Calu3 (cell line): ENCODE measurements at regions not wholly inside any gene's neighbourhood (a gene's known extent, or its start where the extent isn't known, plus 50 kb on each side); places are given as distances from the start of the nearest gene placed in this dataset.

ENCODE experiments used
- BruUV-seq: library from RNA; stranded (reverse); fragments of 400-500 nt; replicated peaks from 2 replicates; lab custom pipeline; 2021; lab: Mats Ljungman, UMichigan
- CTCF ChIA-PET: fragments of 300-600 bp; sonication (Branson Sonifier 250); formaldehyde crosslinking; loops from one replicate; lab custom pipeline; 2022; ENCODE audit warnings: antibody characterized with exemption; lab: Charles Lee
- DNase-seq: peaks from one replicate; pipeline ENCODE4 v3.0.0; 2022
- H3K27ac Mint-ChIP-seq: one replicate; pipeline ENCODE4 v1.8.0; 2022; ENCODE audit warnings: mixed read lengths; ENCODE audit not compliant: unreplicated experiment
- H3K27me3 Mint-ChIP-seq: one replicate; pipeline ENCODE4 v1.8.0; 2022; ENCODE audit warnings: mixed read lengths; ENCODE audit not compliant: unreplicated experiment
- H3K36me3 Mint-ChIP-seq: one replicate; pipeline ENCODE4 v1.8.0; 2022; ENCODE audit warnings: mild to moderate bottlenecking, moderate library complexity, mixed read lengths; ENCODE audit not compliant: insufficient read depth, unreplicated experiment
- H3K4me1 Mint-ChIP-seq: one replicate; pipeline ENCODE4 v1.8.0; 2022; ENCODE audit warnings: mild to moderate bottlenecking, low read depth, mixed read lengths; ENCODE audit not compliant: unreplicated experiment
- H3K4me3 Mint-ChIP-seq: one replicate; pipeline ENCODE4 v1.8.0; 2022; ENCODE audit warnings: mild to moderate bottlenecking, low read depth, moderate library complexity, mixed read lengths; ENCODE audit not compliant: unreplicated experiment
- H3K9me3 Mint-ChIP-seq: one replicate; pipeline ENCODE4 v1.8.0; 2022; ENCODE audit warnings: low read depth, mixed read lengths; ENCODE audit not compliant: unreplicated experiment
- CTCF ChIP-seq: fragments of 200-600 bp; IDR thresholded peaks from one replicate; pipeline ENCODE4 v1.8.0; 2022; ENCODE audit warnings: antibody characterized with exemption; ENCODE audit not compliant: unreplicated experiment
- intact Hi-C: fragments of 100-400 bp; cut with micrococcal nuclease; formaldehyde crosslinking; loops from one replicate; pipeline ENCODE4 v1.10.0; 2022; ENCODE audit not compliant: unreplicated experiment

- H3K4me1 Mint-ChIP-seq: peaks cover 12% of the 10 kb centered on the region
- no peaks in the 10 kb centered on the region for H3K9me3 Mint-ChIP-seq
- DNase-seq: no peak
- CTCF ChIA-PET: no interaction called here
- no TSS peak for BruUV-seq
- intact Hi-C loops: no loop called here
- TF ChIP-seq CTCF: no peak
- H3K4me3 Mint-ChIP-seq: no peak overlapping the region
- no peaks in the 10 kb centered on the region for H3K36me3 Mint-ChIP-seq
- no peak overlapping the region for H3K27ac Mint-ChIP-seq
- peaks cover 29% of the 10 kb centered on the region for H3K27me3 Mint-ChIP-seq
These were observed 86.9 kb upstream of the KIT start for GRCh38 chr4:54570822-54571221.

GRCh38 chr4:54571293-54572151, 86.2 kb upstream of the KIT start:
- Mint-ChIP-seq H3K36me3 (no peaks in the 10 kb centered on the region), H3K4me1 (peaks cover 5% of the 10 kb centered on the region), H3K4me3 (no peak overlapping the region), H3K9me3 (no peaks in the 10 kb centered on the region), H3K27me3 (peaks cover 29% of the 10 kb centered on the region), H3K27ac (no peak overlapping the region)
- CTCF ChIA-PET: no interaction called here
- TF ChIP-seq CTCF: no peak
- DNase-seq: no peak
- BruUV-seq: no TSS peak
- intact Hi-C loops: loop anchor here (2.0 kb wide), 1 partner anchor 73 kb away; no protein-coding TSS in a partner anchor

GRCh38 chr4:54572152-54572542, 85.6 kb upstream of the KIT start:
- H3K27me3 Mint-ChIP-seq: peaks cover 29% of the 10 kb centered on the region
- DNase-seq: no peak
- H3K27ac Mint-ChIP-seq: no peak overlapping the region
- no peak for TF ChIP-seq CTCF
- CTCF ChIA-PET: no interaction called here
- H3K36me3 Mint-ChIP-seq: no peaks in the 10 kb centered on the region
- intact Hi-C loops: loop anchor here (2.0 kb wide), 1 partner anchor 73 kb away; no protein-coding TSS in a partner anchor
- no peaks in the 10 kb centered on the region for H3K9me3 Mint-ChIP-seq
- no peak overlapping the region for H3K4me3 Mint-ChIP-seq
- no TSS peak for BruUV-seq
- no peaks in the 10 kb centered on the region for H3K4me1 Mint-ChIP-seq

- no TSS peak for BruUV-seq
- no peak for TF ChIP-seq CTCF
- peaks cover 34% of the 10 kb centered on the region for H3K27me3 Mint-ChIP-seq
- H3K4me3 Mint-ChIP-seq: no peak overlapping the region
- no peaks in the 10 kb centered on the region for H3K9me3 Mint-ChIP-seq
- H3K4me1 Mint-ChIP-seq: no peaks in the 10 kb centered on the region
- CTCF ChIA-PET: no interaction called here
- H3K36me3 Mint-ChIP-seq: no peaks in the 10 kb centered on the region
- intact Hi-C loops: no loop called here
- DNase-seq: no peak
- no peak overlapping the region for H3K27ac Mint-ChIP-seq
These were observed 83.3 kb upstream of the KIT start for GRCh38 chr4:54574500-54574899.
